SK-N-SH (cell line): ENCODE measurements at regions not wholly inside any gene's neighbourhood (a gene's known extent, or its start where the extent isn't known, plus 50 kb on each side); places are given as distances from the start of the nearest gene placed in this dataset.

ENCODE experiments used
- CTCF ChIA-PET: fragments of 300-600, 350-600 bp; formaldehyde crosslinking; extraction: SDS; loops from one replicate; lab custom pipeline; 2021; lab: Yijun Ruan, JAX
- POLR2A ChIA-PET: fragments of 350-600 bp; sonication (Branson Sonifier 250); formaldehyde crosslinking; extraction: SDS; loops from one replicate; lab custom pipeline; 2020; ENCODE audit warnings: antibody characterized with exemption, inconsistent platforms; lab: Yijun Ruan, JAX
- DNase-seq: peaks from one replicate; pipeline ENCODE4 v3.0.0; 2012
- H2AFZ ChIP-seq: fragments of 200-600 bp; sonication (generic); 2 replicates; pipeline ENCODE4 v1.8.1; 2016; ENCODE audit warnings: antibody characterized with exemption, mild to moderate bottlenecking, low read depth
- H3F3A ChIP-seq: fragments of 200-600 bp; sonication (generic); replicated peaks from 2 replicates; pipeline ENCODE3; 2016; ENCODE audit warnings: antibody characterized with exemption, mild to moderate bottlenecking; ENCODE audit not compliant: insufficient read depth
- H3K27ac ChIP-seq, 2 experiments: fragments of 200-500 bp in 1 of 2; fragments of 200-600 bp in 1 of 2; sonication (Bioruptor generic) in 1 of 2; sonication (generic), shearing (Covaris generic) in 1 of 2; 2 replicates each; pipeline versions ENCODE4 v1.5.1 to v1.6.1; 2014 to 2016; ENCODE audit warnings: low read depth in 2 of 2, inconsistent platforms in 1 of 2, low read length in 1 of 2, mild to moderate bottlenecking in 1 of 2, mixed read lengths in 1 of 2
- H3K27me3 ChIP-seq: fragments of 200-600 bp; sonication (generic), shearing (Covaris generic); 2 replicates; pipeline ENCODE4 v1.6.1; 2016; ENCODE audit warnings: mixed run types; ENCODE audit not compliant: insufficient read depth
- H3K36me3 ChIP-seq, 2 experiments: fragments of 200-500 bp in 1 of 2; fragments of 200-600 bp in 1 of 2; sonication (Bioruptor generic) in 1 of 2; sonication (generic) in 1 of 2; replicated peaks in 1 of 2; 2 replicates each; pipeline versions ENCODE3 to v1.5.1; 2014 to 2016; ENCODE audit warnings: low read length in 1 of 2, mild to moderate bottlenecking in 1 of 2; ENCODE audit not compliant: insufficient read depth in 2 of 2, control insufficient read depth in 1 of 2
- H3K4me1 ChIP-seq, 2 experiments: fragments of 200-500 bp in 1 of 2; fragments of 200-600 bp in 1 of 2; sonication (Bioruptor generic) in 1 of 2; sonication (generic), shearing (Covaris generic) in 1 of 2; 2 replicates each; pipeline versions ENCODE4 v1.5.1 to v1.6.1; 2014 to 2016; ENCODE audit warnings: low read depth in 1 of 2, low read length in 1 of 2, mixed run types in 1 of 2; ENCODE audit not compliant: insufficient read depth in 2 of 2, control insufficient read depth in 1 of 2
- H3K4me2 ChIP-seq: fragments of 200-600 bp; sonication (generic), shearing (Covaris generic); 2 replicates; pipeline ENCODE4 v1.6.1; 2017; ENCODE audit warnings: mixed run types
- H3K4me3 ChIP-seq, 2 experiments: fragments of 200-500 bp in 1 of 2; fragments of 200-600 bp in 1 of 2; sonication (Bioruptor generic) in 1 of 2; sonication (generic), shearing (Covaris generic) in 1 of 2; 2 replicates each; pipeline versions ENCODE4 v1.5.1 to v1.8.1; 2014 to 2016; ENCODE audit warnings: low read depth in 2 of 2, inconsistent platforms in 1 of 2, low read length in 1 of 2, mild to moderate bottlenecking in 1 of 2, mixed read lengths in 1 of 2, moderate library complexity in 1 of 2
- H3K79me2 ChIP-seq: fragments of 200-600 bp; sonication (generic); 2 replicates; pipeline ENCODE4 v1.8.1; 2017; ENCODE audit warnings: mild to moderate bottlenecking; ENCODE audit not compliant: insufficient read depth
- H3K9ac ChIP-seq: fragments of 200-600 bp; sonication (generic); 2 replicates; pipeline ENCODE4 v1.6.1; 2017; ENCODE audit warnings: mixed run types
- H3K9me2 ChIP-seq: fragments of 200-600 bp; sonication (generic); 2 replicates; pipeline ENCODE4 v1.6.1; 2017; ENCODE audit warnings: mixed run types
- H3K9me3 ChIP-seq: fragments of 200-600 bp; sonication (generic); 2 replicates; pipeline ENCODE4 v1.6.1; 2017; ENCODE audit warnings: mixed run types, mild to moderate bottlenecking, moderate library complexity
- H4K20me1 ChIP-seq: fragments of 200-600 bp; sonication (generic); 2 replicates; pipeline ENCODE4 v1.6.1; 2017; ENCODE audit warnings: mild to moderate bottlenecking, mixed run types; ENCODE audit not compliant: insufficient read depth
- CHD2 ChIP-seq: fragments of 150-350 bp; IDR thresholded peaks from 2 replicates; pipeline ENCODE4 v1.6.1; 2018; ENCODE audit warnings: low read length; ENCODE audit not compliant: partially characterized antibody
- ELF1 ChIP-seq: IDR thresholded peaks from 2 replicates; pipeline ENCODE4 v1.4.0; 2012
- EP300 ChIP-seq, 2 experiments: IDR thresholded peaks; 2 replicates each; pipeline versions ENCODE4 v1.4.0 to v1.6.1; 2012; ENCODE audit warnings: borderline replicate concordance in 1 of 2, low read depth in 1 of 2, low read length in 1 of 2
- GATA2 ChIP-seq: sonication (generic); formaldehyde crosslinking; IDR thresholded peaks from 2 replicates; pipeline ENCODE4 v1.5.0; 2020; ENCODE audit warnings: mild to moderate bottlenecking, missing genetic modification reagents
- RCOR1 ChIP-seq: fragments of 150-350 bp; IDR thresholded peaks from 2 replicates; pipeline ENCODE4 v1.6.1; 2017; ENCODE audit warnings: antibody characterized with exemption, low read length
- TAF1 ChIP-seq: IDR thresholded peaks from 2 replicates; pipeline ENCODE4 v1.6.1; 2012; ENCODE audit warnings: low read depth, mild to moderate bottlenecking, low read length, moderate library complexity, borderline replicate concordance
- WGBS: methylation state at CpG from one replicate; pipeline ENCODE4 v1.1.6; 2017; ENCODE audit warnings: low lambda C conversion rate; 5-methylcytosine and 5-hydroxymethylcytosine counted together
- TF ChIP-seq, protein P1 (sequence below): IDR thresholded peaks from 2 replicates; pipeline ENCODE4 v1.4.0; 2012; ENCODE audit warnings: low read depth, borderline replicate concordance
- TF ChIP-seq, protein P2 (sequence below): fragments of 150-350 bp; IDR thresholded peaks from 2 replicates; pipeline ENCODE4 v1.6.1; 2016; ENCODE audit warnings: mild to moderate bottlenecking, low read depth, low read length

DNA sequence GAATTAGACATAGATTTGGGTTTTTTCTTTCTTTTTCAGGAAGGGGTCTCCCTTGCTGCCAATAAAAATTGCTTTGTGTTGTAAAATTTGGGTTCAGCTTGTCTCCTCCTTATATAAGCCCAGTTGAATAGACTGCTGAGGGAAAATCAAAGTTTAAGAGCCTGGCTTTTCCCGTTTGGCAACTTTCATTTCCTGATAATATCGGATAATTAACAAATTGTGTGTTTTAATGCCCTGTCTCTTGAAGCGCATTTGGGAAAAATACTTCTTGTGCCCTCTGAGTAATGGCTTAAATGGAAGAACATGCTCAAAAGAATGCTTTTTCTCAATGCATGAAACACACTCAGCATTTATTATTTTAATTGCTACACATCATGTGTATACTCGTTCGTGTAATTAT, 198.0 kb upstream of the DCN start:
- H3K27ac ChIP-seq, result peak overlapping the region; percentile 69 to 100; a peak in 3 of 4 replicates
- ChIA-PET CTCF (interaction anchor here (1.2 to 4.8 kb wide), 11 partner anchors 14 to 1264 kb away, joined by 4 to 92 read pairs (median 15); partner anchors contain the start of gene BTG1), POLR2A (interaction anchor here (1.1 to 2.5 kb wide), 3 partner anchors 764 to 1189 kb away, joined by 3 to 66 read pairs (median 6); partner anchors contain the start of gene BTG1)
- no peaks in the 10 kb centered on the region for H3K27me3 ChIP-seq
- no peaks in the 10 kb centered on the region for H3K79me2 ChIP-seq
- no peak overlapping the region for H2AFZ ChIP-seq
- no peaks in the 10 kb centered on the region for H3F3A ChIP-seq
- no peaks in the 10 kb centered on the region for H3K36me3 ChIP-seq
- no peak for DNase-seq
- H3K9me2 ChIP-seq, result no peaks in the 10 kb centered on the region
- H3K4me3 ChIP-seq, result no peak overlapping the region
- H3K4me2 ChIP-seq, result peak overlapping the region; percentile 83
- no peak overlapping the region for H3K9ac ChIP-seq
- TF ChIP-seq CHD2 (no peak), EP300 (IDR thresholded peaks at IDR 0.05; ENCODE audit: borderline replicate concordance in 1 of 2, low read depth in 1 of 2, low read length in 1 of 2) (peak in 1 of 2 experiments; percentile 31; a peak in 1 of 4 replicates), TAF1 (no peak), RCOR1 (peak; percentile 25; the same call in 1 of the 2 replicates), GATA2 (CRISPR knock-in tag) (peak; percentile 36; the same call in 1 of the 2 replicates)
- TF ChIP-seq, protein P1, sequence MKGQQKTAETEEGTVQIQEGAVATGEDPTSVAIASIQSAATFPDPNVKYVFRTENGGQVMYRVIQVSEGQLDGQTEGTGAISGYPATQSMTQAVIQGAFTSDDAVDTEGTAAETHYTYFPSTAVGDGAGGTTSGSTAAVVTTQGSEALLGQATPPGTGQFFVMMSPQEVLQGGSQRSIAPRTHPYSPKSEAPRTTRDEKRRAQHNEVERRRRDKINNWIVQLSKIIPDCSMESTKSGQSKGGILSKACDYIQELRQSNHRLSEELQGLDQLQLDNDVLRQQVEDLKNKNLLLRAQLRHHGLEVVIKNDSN, result no peak
- no peaks in the 10 kb centered on the region for H4K20me1 ChIP-seq
- H3K9me3 ChIP-seq, result no peaks in the 10 kb centered on the region
- 31% methylated on average over 5 of the region's 5 CpGs for WGBS
- peaks cover 5 to 23% of the 10 kb centered on the region in 2 experiments; a peak in 3 of 4 replicates for H3K4me1 ChIP-seq

DNA sequence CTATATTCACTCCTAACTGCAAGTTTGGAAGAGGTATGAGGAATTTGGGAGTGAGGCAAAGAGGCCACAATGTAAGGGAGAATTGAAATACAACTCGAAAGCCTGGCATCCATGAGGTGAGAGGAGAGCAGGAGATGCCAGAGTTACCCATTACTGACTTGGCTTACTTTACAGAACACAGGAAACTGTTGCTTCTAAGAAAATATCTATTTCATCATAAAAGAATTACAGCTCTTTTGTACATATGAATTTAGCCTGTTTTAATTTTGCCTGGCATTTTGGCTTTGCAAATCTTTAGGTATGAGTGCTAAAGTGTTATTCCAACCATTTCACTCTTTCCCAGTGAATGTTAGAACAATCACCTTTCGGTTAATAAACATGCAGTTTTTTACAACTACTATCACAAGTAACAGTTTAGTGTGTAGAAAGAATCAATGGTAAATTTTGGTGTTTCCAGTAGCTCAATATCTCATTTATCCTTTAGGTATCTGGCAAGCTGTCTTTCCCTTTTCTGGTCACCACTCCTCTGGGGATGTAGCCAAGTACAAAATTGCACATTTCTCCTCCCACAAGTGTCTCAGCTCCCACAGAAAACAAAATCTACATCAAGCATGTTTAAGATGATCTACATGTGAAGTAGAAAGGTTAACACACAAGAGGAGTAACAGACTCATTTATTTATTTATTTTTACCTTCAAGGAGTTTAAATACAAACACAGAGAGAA, 196.6 kb upstream of the DCN start:
- Histone ChIP-seq H3K27ac (peak overlapping the region in 1 of 2 experiments; percentile 100; a peak in 2 of 4 replicates), H3K9me3 (no peaks in the 10 kb centered on the region), H3K4me2 (no peak overlapping the region), H3K4me1 (peaks cover 5 to 23% of the 10 kb centered on the region in 2 experiments; a peak in 3 of 4 replicates), H3K36me3 (no peaks in the 10 kb centered on the region), H3K4me3 (no peak overlapping the region), H3K79me2 (no peaks in the 10 kb centered on the region), H4K20me1 (no peaks in the 10 kb centered on the region), H3K27me3 (no peaks in the 10 kb centered on the region), H3F3A (no peaks in the 10 kb centered on the region), H3K9ac (no peak overlapping the region), H2AFZ (no peak overlapping the region), H3K9me2 (no peaks in the 10 kb centered on the region)
- POLR2A ChIA-PET, result interaction anchor here (1.1 to 1.3 kb wide), 2 partner anchors 767 to 1285 kb away, joined by 3 read pairs; partner anchors contain the start of gene BTG1
- CTCF ChIA-PET, result interaction anchor here (1.0 to 4.8 kb wide), 7 partner anchors 9 to 1188 kb away, joined by 3 to 92 read pairs (median 3); partner anchors contain the start of gene BTG1
- TF ChIP-seq, protein P2, sequence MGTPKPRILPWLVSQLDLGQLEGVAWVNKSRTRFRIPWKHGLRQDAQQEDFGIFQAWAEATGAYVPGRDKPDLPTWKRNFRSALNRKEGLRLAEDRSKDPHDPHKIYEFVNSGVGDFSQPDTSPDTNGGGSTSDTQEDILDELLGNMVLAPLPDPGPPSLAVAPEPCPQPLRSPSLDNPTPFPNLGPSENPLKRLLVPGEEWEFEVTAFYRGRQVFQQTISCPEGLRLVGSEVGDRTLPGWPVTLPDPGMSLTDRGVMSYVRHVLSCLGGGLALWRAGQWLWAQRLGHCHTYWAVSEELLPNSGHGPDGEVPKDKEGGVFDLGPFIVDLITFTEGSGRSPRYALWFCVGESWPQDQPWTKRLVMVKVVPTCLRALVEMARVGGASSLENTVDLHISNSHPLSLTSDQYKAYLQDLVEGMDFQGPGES, result no peak
- TF ChIP-seq ELF1, result no peak
- 48% methylated on average over 2 of the region's 2 CpGs for WGBS
- DNase-seq, result no peak
